ENCODE measurements at regions not wholly inside any gene's neighbourhood (a gene's known extent, or its start where the extent isn't known, plus 50 kb on each side); places are given as distances from the start of the nearest gene placed in this dataset.

DNA sequence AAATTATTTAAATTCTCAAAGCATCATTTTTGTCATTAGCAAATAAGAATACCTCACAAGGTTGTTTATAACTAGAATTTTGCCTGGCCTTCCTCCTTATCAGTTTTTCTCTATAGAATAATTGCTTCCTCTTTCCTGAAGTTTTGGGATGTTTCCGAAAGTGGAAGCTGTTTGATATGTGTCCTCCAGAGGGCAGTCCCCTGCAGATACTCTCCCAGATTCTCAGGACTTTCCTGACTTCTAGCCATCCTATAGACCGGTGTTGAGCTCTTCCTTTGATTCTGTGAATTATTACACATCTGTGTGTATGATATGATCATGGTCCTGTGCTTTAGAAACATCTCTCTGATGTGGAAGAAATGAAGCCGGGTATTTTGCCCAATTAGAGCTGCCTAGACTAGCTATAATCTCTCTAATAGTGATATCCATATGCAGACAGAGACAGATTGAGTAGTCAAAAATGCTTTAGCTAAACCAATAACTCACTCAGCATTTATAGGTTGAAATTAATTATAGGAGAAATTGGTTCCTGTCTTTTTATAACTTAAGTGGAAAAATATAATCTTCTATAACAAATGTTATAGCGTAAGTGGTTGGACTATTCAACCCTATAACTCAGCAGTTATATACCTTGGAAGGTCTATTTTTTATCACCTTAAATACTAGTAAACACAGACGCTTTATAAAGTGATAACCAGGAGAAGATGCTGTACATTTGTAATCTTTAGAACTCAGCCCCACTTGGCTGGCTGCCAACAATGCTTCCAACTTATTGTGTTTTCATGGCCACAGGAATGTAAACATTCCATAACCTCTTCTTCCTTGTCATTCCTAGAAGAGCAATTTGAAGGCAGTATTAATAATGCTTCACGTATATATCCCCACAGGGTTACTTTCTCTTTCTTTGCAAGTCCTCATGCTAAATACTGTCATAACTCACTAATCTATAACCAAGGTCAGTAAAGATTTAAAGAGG is 201.0 kb upstream of the RXFP2 start:
- Histone ChIP-seq H3K9me3 (replicated peaks; ENCODE audit: control insufficient read depth, insufficient read depth, low read length) (no peaks in the 10 kb centered on the region), H3K4me2 (ENCODE audit: insufficient read depth, low read length) (no peak overlapping the region), H4K20me1 (replicated peaks; ENCODE audit: control insufficient read depth, extremely low read depth, insufficient read depth, low read length) (no peaks in the 10 kb centered on the region), H3K9me1 (replicated peaks; ENCODE audit: control insufficient read depth, extremely low read depth, insufficient read depth, low read length) (no peaks in the 10 kb centered on the region), H3K4me3 (replicated peaks in 1 of 3; ENCODE audit: insufficient read depth in 1 of 3, low read depth in 1 of 3, low read length in 3 of 3) (no peak overlapping the region), H3K79me2 (ENCODE audit: control insufficient read depth, insufficient read depth, low read length) (no peaks in the 10 kb centered on the region), H3K27me3 (ENCODE audit: control insufficient read depth in 2 of 2, insufficient read depth in 2 of 2, low read length in 2 of 2) (peaks cover 5 to 14% of the 10 kb centered on the region in 2 experiments), H3K27ac (ENCODE audit: insufficient read depth, low read depth, low read length) (no peak overlapping the region), H3K36me3 (ENCODE audit: control insufficient read depth in 2 of 2, extremely low read depth in 1 of 2, insufficient read depth in 2 of 2, low read length in 2 of 2) (no peaks in the 10 kb centered on the region), H3K4me1 (ENCODE audit: control insufficient read depth, extremely low read depth, insufficient read depth, low read length) (peaks cover 5% of the 10 kb centered on the region), H3K9ac (replicated peaks; ENCODE audit: extremely low read depth, insufficient read depth, low read length) (no peak overlapping the region), H2AFZ (ENCODE audit: low read depth, low read length) (no peak overlapping the region)
- intact Hi-C loops (cut with micrococcal nuclease), result loop anchor here (1.0 to 2.0 kb wide), 6 partner anchors 100 to 302 kb away; no protein-coding TSS in a partner anchor
- DNase-seq (ENCODE audit: low read depth, low spot score), result peak; percentile 49
- POLR2A ChIA-PET, result interaction anchor here (0.9 kb wide), 1 partner anchor 161 kb away, joined by 7 read pairs; no protein-coding TSS in a partner anchor
- CTCF ChIA-PET, result interaction anchor here (0.5 to 4.2 kb wide), 75 partner anchors 8 to 371 kb away, joined by 3 to 323 read pairs (median 5); partner anchors contain the start of gene RXFP2
- TF ChIP-seq EZH2 (IDR thresholded peaks at IDR 0.05; ENCODE audit: borderline replicate concordance, low read depth, low read length, severe bottlenecking), result no peak
- TF ChIP-seq, protein P1, sequence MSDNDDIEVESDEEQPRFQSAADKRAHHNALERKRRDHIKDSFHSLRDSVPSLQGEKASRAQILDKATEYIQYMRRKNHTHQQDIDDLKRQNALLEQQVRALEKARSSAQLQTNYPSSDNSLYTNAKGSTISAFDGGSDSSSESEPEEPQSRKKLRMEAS (IDR thresholded peaks at IDR 0.05; ENCODE audit: insufficient read depth, insufficient read length), result no peak
- no peak for TF ChIP-seq JUN (IDR thresholded peaks at IDR 0.05; ENCODE audit: borderline replicate concordance, insufficient read depth, insufficient read length, low read depth)
- no peak for TF ChIP-seq POLR2A (IDR thresholded peaks at IDR 0.05; ENCODE audit: low read depth, low read length)
- TF ChIP-seq, protein P2, sequence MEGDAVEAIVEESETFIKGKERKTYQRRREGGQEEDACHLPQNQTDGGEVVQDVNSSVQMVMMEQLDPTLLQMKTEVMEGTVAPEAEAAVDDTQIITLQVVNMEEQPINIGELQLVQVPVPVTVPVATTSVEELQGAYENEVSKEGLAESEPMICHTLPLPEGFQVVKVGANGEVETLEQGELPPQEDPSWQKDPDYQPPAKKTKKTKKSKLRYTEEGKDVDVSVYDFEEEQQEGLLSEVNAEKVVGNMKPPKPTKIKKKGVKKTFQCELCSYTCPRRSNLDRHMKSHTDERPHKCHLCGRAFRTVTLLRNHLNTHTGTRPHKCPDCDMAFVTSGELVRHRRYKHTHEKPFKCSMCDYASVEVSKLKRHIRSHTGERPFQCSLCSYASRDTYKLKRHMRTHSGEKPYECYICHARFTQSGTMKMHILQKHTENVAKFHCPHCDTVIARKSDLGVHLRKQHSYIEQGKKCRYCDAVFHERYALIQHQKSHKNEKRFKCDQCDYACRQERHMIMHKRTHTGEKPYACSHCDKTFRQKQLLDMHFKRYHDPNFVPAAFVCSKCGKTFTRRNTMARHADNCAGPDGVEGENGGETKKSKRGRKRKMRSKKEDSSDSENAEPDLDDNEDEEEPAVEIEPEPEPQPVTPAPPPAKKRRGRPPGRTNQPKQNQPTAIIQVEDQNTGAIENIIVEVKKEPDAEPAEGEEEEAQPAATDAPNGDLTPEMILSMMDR (IDR thresholded peaks at IDR 0.05; ENCODE audit: extremely low read depth in 1 of 2, insufficient read depth in 1 of 2, low read depth in 1 of 2, low read length in 2 of 2), result peak; percentile 58 to 63
- TF ChIP-seq POLR2AphosphoS5 (IDR thresholded peaks at IDR 0.05; ENCODE audit: insufficient read depth, low read depth, low read length), result no peak
- no peak for TF ChIP-seq GATA2 (IDR thresholded peaks at IDR 0.05; ENCODE audit: insufficient read depth, insufficient read length, low read depth, low read length)
- peak; percentile 64 for FAIRE-seq
- no TSS peak for BruUV-seq (replicated peaks)
- dilution Hi-C loops (cut with MboI; ENCODE audit: extremely low pct_ligation_motif_present, low sequenced_read_pairs), result no loop called here

All from endothelial cell of umbilical vein (primary cell).